ENCODE measurements at regions not wholly inside any gene's neighbourhood (a gene's known extent, or its start where the extent isn't known, plus 50 kb on each side); places are given as distances from the start of the nearest gene placed in this dataset.

- TF ChIP-seq POLR2A (IDR thresholded peaks at IDR 0.05) (no peak), POLR2AphosphoS5 (IDR thresholded peaks at IDR 0.05) (no peak), CTCF (IDR thresholded peaks at IDR 0.05) (no peak), EP300 (IDR thresholded peaks at IDR 0.05) (no peak)
These were observed 1775.4 kb downstream of the LRRC4C start for GRCh38 chr11:39683951-39684554.
